ENCODE measurements at regions not wholly inside any gene's neighbourhood (a gene's known extent, or its start where the extent isn't known, plus 50 kb on each side); places are given as distances from the start of the nearest gene placed in this dataset.

DNA sequence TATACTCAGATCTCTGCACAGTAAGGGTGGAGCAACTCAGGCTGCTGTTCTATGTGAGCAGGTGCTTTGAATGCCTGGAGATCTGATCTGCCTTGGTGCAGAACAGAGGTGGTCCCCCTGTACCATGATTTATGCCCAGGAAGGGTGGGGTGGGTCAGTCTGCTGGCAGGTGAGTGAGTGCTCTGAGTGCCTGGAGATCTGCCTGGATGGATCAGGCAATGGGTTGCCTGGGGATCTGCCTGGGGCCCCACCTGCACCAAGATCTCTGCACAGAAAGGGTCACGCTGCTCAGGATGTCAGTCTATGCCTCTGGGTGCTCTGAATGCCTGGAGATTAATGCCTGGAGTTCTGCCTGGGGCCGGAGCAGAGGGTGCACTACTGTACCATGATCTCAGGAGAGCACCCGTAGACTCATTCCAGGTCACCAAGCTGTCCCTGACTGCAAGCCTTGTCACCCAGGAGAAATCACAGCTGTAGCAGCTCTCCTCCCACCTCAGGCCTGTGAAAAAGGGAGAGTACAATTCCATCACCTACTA, 342.9 kb downstream of the GBA3 start:
- TF ChIP-seq CTCF (conservative IDR thresholded peaks at IDR 0.05 in 1 of 2, IDR thresholded peaks at IDR 0.05 in 1 of 2; ENCODE audit: low read depth in 1 of 2, low read length in 2 of 2) (no peak), EZH2 (IDR thresholded peaks at IDR 0.05; ENCODE audit: low read length, missing control alignments) (no peak)

Measured in fibroblast of lung (primary cell).